Kidney (tissue), 13 donors: ENCODE measurements at regions not wholly inside any gene's neighbourhood (a gene's known extent, or its start where the extent isn't known, plus 50 kb on each side); places are given as distances from the start of the nearest gene placed in this dataset.

Source experiments
- DNase-seq, 5 donors: peaks; one replicate each; pipeline ENCODE4 v3.0.0-alpha.2; 2013 to 2020
- FAIRE-seq: peaks from 2 replicates; lab custom pipeline; 2012; peaks lifted over from hg19 to GRCh38; lab: Jason Lieb, UNC
- H3K27ac ChIP-seq, 2 donors: one replicate each; pipeline ENCODE4 v1.7.0; 2013; ENCODE audit warnings: low read depth in 2 of 2, low read length in 2 of 2, inconsistent platforms in 1 of 2
- H3K27me3 ChIP-seq: one replicate; pipeline ENCODE4 v1.7.1; 2013; ENCODE audit warnings: low read length, inconsistent platforms; ENCODE audit not compliant: control insufficient read depth, insufficient read depth
- H3K36me3 ChIP-seq, 3 donors: one replicate each; pipeline versions ENCODE4 v1.7.0 to v1.7.1; 2013; ENCODE audit warnings: low read length in 3 of 3, control low read depth in 1 of 3, inconsistent platforms in 1 of 3; ENCODE audit not compliant: insufficient read depth in 3 of 3, control insufficient read depth in 2 of 3
- H3K4me1 ChIP-seq, 3 donors: one replicate each; pipeline versions ENCODE4 v1.7.0 to v1.7.1; 2013; ENCODE audit warnings: low read length in 3 of 3, inconsistent platforms in 1 of 3, low read depth in 1 of 3; ENCODE audit not compliant: control insufficient read depth in 2 of 3, insufficient read depth in 2 of 3
- H3K4me3 ChIP-seq, 3 donors: one replicate each; pipeline versions ENCODE4 v1.7.0 to v1.8.1; 2013; ENCODE audit warnings: low read length in 3 of 3, control low read depth in 1 of 3, inconsistent platforms in 1 of 3
- H3K9ac ChIP-seq, 3 donors: one replicate each; pipeline versions ENCODE4 v1.7.0 to v1.7.1; 2013; ENCODE audit warnings: low read length in 3 of 3, control low read depth in 1 of 3, inconsistent platforms in 1 of 3
- H3K9me3 ChIP-seq, 3 donors: one replicate each; pipeline versions ENCODE4 v1.7.0 to v1.7.1; 2013; ENCODE audit warnings: low read length in 3 of 3, control low read depth in 1 of 3, inconsistent platforms in 1 of 3; ENCODE audit not compliant: control insufficient read depth in 2 of 3, insufficient read depth in 1 of 3
- CTCF ChIP-seq: IDR thresholded peaks from 3 replicates; pipeline ENCODE4 v1.5.1; 2012; ENCODE audit warnings: mild to moderate bottlenecking, moderate library complexity, borderline replicate concordance; ENCODE audit not compliant: insufficient read depth; ENCODE audit errors: extremely low read depth
- intact Hi-C: fragments of 100-400 bp; cut with DNase I; formaldehyde crosslinking; loops from one replicate; pipeline ENCODE4 v1.11.1; 2022
- donor health status: control.
- donor health status: control.
- donor health status: control.
- donor health status: control.
- donor health status: control.
- donor health status: DM: yes; HTN: yes; CAD: no.
- donor health status: Normal renal cell carcinoma (clear cell type).

GRCh38 chr10:113294868-113295267 is 258.0 kb upstream of the HABP2 start:
- no peaks in the 10 kb centered on the region for H3K27me3 ChIP-seq
- no peak for FAIRE-seq
- H3K9me3 ChIP-seq, result no peaks in the 10 kb centered on the region
- no peak overlapping the region for H3K27ac ChIP-seq
- no peak for TF ChIP-seq CTCF
- H3K9ac ChIP-seq, result no peak overlapping the region
- DNase-seq, result no peak
- H3K4me1 ChIP-seq, result no peaks in the 10 kb centered on the region
- no peaks in the 10 kb centered on the region for H3K36me3 ChIP-seq
- intact Hi-C loops, result no loop called here
- no peak overlapping the region for H3K4me3 ChIP-seq

- FAIRE-seq, result no peak
- no peak for TF ChIP-seq CTCF
- no peaks in the 10 kb centered on the region for H3K27me3 ChIP-seq
Observed at GRCh38 chr10:113297226-113297625, 255.6 kb upstream of the HABP2 start.

GRCh38 chr10:113298616-113299015 is 254.2 kb upstream of the HABP2 start:
- Histone ChIP-seq H3K4me3 (no peak overlapping the region), H3K27me3 (no peaks in the 10 kb centered on the region), H3K36me3 (no peaks in the 10 kb centered on the region), H3K9me3 (no peaks in the 10 kb centered on the region), H3K27ac (no peak overlapping the region), H3K4me1 (no peaks in the 10 kb centered on the region), H3K9ac (no peak overlapping the region)
- DNase-seq (no peak), FAIRE-seq (no peak)
- TF ChIP-seq CTCF, result no peak
- intact Hi-C loops, result no loop called here

More at GRCh38 chr10:113297226-113297625, 255.6 kb upstream of the HABP2 start:
- Histone ChIP-seq H3K9me3 (no peaks in the 10 kb centered on the region), H3K4me1 (no peaks in the 10 kb centered on the region), H3K36me3 (no peaks in the 10 kb centered on the region), H3K9ac (no peak overlapping the region), H3K4me3 (no peak overlapping the region), H3K27ac (no peak overlapping the region)
- intact Hi-C loops, result no loop called here
- no peak for DNase-seq

GRCh38 chr10:113300201-113300600 is 252.7 kb upstream of the HABP2 start:
- TF ChIP-seq CTCF, result no peak
- no peak for FAIRE-seq
- Histone ChIP-seq H3K27ac (no peak overlapping the region), H3K4me1 (no peaks in the 10 kb centered on the region), H3K9me3 (no peaks in the 10 kb centered on the region), H3K36me3 (no peaks in the 10 kb centered on the region), H3K9ac (no peak overlapping the region), H3K27me3 (no peaks in the 10 kb centered on the region), H3K4me3 (no peak overlapping the region)
- intact Hi-C loops, result no loop called here
- DNase-seq, result no peak
